ENCODE measurements at regions not wholly inside any gene's neighbourhood (a gene's known extent, or its start where the extent isn't known, plus 50 kb on each side); places are given as distances from the start of the nearest gene placed in this dataset.

GRCh38 chr6:157772820-157773219 lies 50.2 kb upstream of the SNX9 start:
- DNase-seq (ENCODE audit: low spot score) = no peak
